ENCODE measurements at regions not wholly inside any gene's neighbourhood (a gene's known extent, or its start where the extent isn't known, plus 50 kb on each side); places are given as distances from the start of the nearest gene placed in this dataset.

DNA sequence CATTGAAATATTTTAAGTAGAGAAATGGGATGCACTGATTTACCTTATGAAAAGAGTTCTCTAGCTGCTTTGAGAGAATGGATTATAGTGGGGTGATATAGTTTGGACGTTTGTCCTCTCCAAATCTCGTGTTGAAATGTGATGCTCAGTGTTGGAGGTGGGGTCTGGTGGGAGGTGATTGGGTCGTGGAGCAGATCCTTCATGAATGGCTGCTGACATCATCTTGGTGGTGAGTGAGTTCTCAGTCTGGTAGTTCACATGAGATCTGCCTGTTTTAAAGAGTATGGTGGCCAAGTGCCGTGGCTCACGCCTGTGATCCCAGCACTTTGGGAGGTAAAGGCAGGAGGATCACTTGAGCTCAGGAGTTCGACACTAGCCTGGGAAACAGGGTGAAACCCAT lies 58.7 kb upstream of the SH3RF3 start:
- no peak for DNase-seq

DNA sequence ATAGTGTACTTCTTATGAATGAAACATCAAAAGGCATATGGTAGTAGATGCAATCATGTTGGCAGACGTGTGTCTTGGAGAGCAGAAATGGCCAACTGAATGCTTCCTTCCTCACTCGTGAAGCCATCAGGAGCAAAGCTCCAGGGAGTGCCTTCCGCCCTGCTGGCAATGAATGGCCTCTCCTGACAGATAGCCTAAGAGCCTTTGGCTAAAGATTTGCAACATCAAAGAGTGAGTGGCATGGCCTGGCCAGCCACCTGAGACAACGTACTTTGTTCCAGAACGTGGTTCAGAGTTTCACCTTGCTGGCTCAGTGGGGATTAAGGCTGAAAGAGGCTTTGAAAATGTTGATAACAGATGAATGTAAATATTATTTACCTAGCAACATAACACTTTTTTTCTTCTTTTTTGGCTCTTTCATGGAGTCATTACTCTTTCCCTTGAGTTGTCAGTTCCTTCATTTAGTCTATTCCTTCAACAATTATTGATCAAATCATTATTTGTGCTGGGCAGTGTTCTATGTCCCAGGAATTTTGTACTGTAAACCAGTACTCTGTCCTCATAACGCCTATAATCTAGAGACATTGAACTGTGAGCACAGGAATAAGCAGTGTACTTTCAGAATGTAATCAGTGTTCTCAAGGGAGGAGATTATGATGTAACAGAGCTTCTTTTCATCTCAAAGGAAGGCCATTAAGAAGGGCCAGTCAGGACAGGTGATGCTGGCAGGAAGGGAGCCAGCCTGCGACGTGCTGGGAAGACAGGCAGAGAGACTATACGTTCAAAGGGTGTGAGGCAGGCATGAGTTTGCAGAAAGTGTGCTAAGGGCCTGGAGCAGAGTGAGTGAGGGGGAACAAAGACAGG lies 59.4 kb upstream of the SH3RF3 start:
- DNase-seq, result no peak

DNA sequence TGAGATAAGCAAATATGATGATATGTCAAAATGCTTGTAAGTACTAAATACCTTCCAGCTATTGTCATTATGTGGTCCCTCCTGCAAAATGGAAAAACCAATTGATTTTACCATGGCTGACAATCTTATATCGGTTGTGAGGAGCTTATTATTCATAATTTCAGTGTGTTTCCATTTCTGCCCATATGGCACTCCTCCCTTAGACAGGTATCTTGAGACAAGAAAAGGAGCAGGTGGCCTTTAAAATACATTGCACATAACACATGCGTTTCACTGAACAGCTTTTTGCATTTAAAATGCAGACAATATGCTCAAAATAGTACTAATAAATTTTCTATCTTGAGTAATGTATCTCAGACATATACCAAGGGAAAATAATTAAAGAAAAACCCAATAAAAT lies 60.2 kb upstream of the SH3RF3 start:
- DNase-seq, result no peak

DNA sequence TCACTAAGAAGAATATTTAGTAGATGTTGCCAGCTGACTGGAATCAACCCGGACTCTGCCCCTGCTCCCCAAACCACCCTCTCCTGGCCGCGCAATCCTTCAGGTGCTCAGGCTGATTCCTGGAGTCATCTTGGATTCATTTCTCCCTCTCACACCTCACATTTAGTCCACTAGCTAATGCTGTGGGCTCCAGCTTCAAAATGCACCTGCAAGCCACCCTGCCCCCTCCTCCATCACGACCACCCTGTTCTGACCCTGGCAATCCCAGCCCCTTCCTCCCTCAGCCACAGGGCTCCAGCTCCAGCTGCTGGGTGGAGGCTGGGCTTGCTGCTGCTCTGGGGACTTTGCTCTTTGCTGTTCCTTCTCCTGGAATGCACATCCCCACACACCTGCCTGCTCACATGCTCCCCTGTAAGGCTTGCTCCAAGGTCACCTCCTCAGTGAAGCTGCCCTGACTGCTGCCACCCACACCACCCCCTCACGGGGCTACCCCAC lies 61.3 kb upstream of the SH3RF3 start:
- DNase-seq, result no peak

DNA sequence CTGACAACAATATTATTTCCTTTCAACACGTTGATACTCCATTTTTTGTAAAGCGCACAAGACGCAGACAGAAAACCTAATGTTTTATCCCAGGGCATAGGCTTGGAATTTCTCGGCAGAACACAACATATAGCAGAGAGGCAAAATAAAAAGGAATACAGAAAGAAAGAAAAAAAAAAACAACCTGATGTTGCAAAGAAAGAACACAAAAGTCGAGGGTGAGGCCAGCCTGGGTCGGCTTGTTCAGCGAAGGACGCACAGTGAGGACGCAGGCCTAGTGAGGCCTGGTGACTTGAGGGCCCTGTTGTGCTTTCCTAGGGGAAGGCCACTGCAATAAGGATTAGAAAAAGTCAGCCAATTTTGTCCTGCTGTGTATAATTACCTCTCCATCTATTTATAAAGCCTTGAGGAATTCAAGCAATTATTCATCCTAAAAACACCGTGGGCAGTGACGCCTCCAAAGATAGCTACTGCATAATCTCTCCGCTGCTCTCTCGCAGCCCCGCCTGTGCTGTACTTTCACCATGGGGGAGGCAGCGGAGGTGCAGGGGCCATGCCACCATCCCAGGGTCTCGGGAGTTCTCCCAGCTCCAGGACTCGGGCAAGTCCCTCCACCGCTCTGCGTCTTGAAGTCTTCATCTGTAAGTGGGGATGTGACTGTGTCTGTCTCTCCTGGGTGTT lies 61.9 kb upstream of the SH3RF3 start:
- no peak for DNase-seq

- DNase-seq, result no peak
Measured at GRCh38 chr2:109066501-109066900, 62.5 kb upstream of the SH3RF3 start.

GRCh38 chr2:109065391-109065734 lies 63.6 kb upstream of the SH3RF3 start:
- no peak for DNase-seq

GRCh38 chr2:109064660-109065390 lies 64.2 kb upstream of the SH3RF3 start:
- DNase-seq, result no peak

DNA sequence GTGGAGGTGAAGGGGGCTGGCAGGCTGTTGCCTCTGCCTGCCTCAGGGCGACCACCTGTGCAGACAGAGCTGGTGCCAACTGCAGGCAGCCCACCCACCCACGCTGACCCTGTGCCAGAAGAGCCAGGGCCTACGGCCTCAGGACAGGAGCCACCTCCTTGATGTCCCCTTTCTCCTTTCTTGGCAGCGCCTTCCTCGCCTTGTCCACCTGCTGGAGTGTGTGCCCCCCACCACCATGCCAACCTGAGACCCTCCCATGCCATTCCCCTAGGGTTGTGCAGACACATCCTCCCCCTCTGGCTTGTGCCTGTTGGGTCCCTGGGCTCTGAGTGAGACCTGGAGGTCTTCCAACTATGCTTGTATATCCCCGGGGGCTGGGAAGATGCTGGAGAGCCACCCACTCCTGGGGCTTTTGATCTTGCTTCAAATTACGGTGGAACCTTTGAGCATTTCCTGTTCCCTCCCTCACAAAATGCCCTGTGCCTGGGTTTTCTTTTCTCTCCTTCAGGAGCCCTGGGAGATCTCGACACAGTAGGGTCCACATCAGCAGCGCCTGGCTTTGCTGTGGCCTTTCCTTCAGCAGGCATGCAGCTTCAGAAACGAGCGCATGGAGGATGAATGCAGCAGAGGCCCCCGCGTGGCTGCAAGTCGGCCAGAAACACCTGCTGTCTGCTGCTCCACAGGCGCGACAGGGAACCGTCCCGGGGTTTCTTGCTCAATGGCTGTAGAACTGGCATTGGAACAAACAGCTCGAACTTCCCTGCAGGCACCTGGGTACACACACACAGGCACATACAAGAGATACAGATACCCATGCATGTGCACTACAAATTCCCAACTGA lies 65.9 kb upstream of the SH3RF3 start:
- peak in 1 of 2 donors; percentile 7 for DNase-seq

GRCh38 chr2:109062145-109062858 lies 66.7 kb upstream of the SH3RF3 start:
- no peak for DNase-seq

GRCh38 chr2:109061736-109062135 lies 67.3 kb upstream of the SH3RF3 start:
- DNase-seq, result no peak

- no peak for DNase-seq
Measured at GRCh38 chr2:109060496-109060895, 68.5 kb upstream of the SH3RF3 start.

- DNase-seq, result no peak
Measured at GRCh38 chr2:109059474-109060165, 69.4 kb upstream of the SH3RF3 start.

DNA sequence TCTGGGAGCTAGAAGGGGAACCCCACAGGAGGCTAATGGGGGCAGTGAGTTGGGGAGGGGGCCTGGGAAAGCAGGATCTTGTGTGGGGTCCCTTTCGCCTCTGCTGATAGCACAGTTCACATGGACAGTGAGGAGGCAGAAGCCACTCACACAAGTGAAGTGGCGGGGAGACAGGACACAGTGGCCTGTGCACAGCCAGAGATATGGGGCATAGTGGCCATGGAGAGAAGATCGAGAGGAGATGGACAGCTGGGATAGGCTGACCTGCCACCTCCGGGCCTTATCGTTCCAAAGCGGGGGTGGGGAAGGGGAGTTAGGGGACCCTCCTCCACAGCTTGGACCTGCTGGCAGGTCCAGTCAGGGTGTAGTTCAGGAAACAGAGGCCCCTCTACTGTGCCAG lies 69.8 kb upstream of the EDAR start:
- no peak for DNase-seq

DNA sequence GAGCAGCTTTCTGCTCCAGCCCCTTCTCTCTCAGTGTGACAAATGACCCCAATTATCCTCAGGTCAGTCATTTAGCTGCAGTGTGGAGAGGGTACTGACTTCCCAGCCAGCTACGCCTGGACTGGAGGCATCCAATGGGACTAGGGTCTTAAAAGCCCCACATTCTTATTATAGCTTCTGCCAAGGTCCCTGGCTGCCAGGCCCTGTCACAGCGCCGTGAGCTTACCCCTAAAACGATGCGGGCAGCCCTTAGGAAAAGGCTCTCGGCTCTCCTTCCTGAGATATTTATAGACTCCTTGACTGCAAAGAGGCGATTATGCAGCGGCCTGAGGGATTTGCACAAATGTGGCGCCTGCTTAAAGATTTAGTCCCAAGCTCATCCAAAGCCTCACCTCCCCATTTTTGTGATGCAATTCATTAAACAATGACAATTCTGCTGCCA lies 69.2 kb upstream of the EDAR start:
- DNase-seq, result no peak

DNA sequence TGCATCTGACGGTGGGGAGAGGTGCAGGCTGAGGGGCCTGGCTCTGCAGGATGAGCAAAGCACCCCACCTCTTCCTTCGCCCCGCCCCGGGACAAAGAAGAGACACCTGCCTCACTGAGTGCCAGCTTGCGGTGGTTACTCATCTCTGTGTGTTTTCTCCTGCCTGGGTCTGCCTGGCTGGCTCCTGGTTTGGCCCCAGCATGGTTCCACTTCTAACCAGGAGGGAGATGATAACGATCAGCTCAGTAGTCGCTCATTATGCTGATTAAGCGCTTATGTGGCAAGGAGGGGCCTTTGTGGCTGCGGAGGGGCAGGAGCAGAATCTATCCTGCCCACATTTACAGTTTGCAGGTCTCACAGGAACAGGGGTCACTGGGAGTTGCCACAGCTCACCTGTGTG lies 68.7 kb upstream of the EDAR start:
- DNase-seq, result no peak

DNA sequence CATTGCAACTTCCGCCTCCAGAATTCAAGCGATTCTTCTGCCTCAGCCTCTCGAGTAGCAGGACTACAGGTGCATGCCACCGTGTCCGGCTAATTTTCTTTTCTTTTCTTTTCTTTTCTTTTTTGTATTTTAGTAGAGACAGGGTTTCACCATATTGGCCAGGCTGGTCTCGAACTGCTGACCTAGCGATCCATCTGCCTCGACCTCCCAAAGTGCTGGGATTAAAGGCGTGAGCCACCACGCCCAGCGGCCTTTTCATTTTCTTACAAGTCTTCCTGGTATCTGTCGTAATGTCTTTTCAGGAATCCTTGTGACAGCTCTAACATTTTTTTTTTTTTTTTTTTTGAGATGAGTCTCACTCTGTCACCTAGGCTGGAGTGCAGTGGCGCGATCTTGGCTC lies 66.4 kb upstream of the EDAR start:
- DNase-seq, result no peak

DNA sequence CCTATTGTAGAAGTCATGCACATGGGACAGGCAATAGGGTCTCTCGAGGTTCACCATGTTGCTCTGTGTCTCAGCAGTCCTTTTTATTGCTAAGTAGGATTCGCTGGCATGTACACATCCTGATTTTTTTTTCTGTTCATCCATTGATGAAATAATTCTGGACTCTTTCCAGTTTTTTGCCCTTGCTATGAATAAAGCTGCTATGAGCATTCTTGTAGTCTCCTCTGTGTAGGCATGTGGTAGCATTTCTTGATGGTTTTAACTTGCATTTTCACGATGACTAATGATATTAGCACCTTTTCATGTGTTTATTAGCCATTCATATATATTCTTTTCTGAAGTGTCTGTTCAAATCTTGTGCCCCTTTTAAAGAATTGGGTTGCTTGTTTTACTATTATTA lies 65.8 kb upstream of the EDAR start:
- no peak for DNase-seq

- no peak for DNase-seq
Measured at GRCh38 chr2:109053716-109054115, 64.7 kb upstream of the EDAR start.

DNA sequence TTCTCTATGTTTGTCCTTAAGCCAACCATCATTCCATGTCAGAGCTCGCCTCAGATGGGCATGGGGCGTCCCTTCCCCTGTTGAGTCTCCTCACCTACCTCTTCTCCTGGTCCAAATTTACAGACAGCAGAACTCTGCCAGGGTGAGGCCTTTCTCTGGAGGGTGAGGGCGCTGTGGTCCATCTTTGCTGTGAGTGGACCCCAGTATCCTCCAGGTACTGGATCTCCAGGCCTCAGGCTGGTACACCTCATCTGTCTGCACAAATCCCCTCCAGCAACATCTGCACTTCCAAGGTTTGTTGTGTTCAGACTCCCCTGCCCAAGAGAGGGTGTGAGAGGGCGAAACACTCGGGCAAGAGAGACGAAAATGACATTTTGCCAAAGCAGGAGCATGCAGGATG lies 63.9 kb upstream of the EDAR start:
- DNase-seq, result no peak

DNA sequence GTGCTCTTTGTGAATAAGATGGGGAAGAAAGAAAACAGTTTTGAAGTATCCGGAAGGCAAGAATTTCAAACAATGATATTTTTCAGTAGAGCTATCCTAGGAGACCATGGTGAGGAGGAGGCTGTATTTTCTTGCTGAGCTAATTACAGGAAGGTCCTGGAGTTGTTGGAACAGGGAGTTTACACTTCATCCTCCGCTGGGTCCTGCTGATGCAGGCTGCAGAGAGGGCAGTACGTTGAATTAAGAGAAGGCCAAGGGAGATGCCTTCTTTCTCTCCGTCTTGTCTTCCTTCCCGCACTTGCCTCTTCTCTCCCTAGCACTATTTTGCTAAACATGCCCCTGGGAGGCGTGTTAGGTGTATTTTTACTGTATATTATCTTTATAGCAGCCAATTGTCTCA lies 60.0 kb upstream of the EDAR start:
- no peak for DNase-seq

Measured in CD4-positive, alpha-beta T cell treated with Interferon alpha-2 for 1 hour (primary cell).